GM10266 (cell line): ENCODE measurements at regions not wholly inside any gene's neighbourhood (a gene's known extent, or its start where the extent isn't known, plus 50 kb on each side); places are given as distances from the start of the nearest gene placed in this dataset.

Experiments used
- DNase-seq: peaks from one replicate; pipeline ENCODE4 v3.0.0; 2012; ENCODE audit errors: extremely low spot score
- TF ChIP-seq, protein P1 (sequence below): IDR thresholded peaks from 2 replicates; pipeline ENCODE4 v1.5.1; 2012; ENCODE audit warnings: mild to moderate bottlenecking, low read depth; ENCODE audit not compliant: control insufficient read depth, insufficient read depth; ENCODE audit errors: missing control alignments

- no peak for DNase-seq
- TF ChIP-seq, protein P1, sequence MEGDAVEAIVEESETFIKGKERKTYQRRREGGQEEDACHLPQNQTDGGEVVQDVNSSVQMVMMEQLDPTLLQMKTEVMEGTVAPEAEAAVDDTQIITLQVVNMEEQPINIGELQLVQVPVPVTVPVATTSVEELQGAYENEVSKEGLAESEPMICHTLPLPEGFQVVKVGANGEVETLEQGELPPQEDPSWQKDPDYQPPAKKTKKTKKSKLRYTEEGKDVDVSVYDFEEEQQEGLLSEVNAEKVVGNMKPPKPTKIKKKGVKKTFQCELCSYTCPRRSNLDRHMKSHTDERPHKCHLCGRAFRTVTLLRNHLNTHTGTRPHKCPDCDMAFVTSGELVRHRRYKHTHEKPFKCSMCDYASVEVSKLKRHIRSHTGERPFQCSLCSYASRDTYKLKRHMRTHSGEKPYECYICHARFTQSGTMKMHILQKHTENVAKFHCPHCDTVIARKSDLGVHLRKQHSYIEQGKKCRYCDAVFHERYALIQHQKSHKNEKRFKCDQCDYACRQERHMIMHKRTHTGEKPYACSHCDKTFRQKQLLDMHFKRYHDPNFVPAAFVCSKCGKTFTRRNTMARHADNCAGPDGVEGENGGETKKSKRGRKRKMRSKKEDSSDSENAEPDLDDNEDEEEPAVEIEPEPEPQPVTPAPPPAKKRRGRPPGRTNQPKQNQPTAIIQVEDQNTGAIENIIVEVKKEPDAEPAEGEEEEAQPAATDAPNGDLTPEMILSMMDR, result no peak
Observed at GRCh38 chrX:39525758-39526157, 572.0 kb downstream of the BCOR start.

- TF ChIP-seq, protein P1, result no peak
- DNase-seq, result no peak
Observed at GRCh38 chrX:39527025-39527424, 570.7 kb downstream of the BCOR start.

DNA sequence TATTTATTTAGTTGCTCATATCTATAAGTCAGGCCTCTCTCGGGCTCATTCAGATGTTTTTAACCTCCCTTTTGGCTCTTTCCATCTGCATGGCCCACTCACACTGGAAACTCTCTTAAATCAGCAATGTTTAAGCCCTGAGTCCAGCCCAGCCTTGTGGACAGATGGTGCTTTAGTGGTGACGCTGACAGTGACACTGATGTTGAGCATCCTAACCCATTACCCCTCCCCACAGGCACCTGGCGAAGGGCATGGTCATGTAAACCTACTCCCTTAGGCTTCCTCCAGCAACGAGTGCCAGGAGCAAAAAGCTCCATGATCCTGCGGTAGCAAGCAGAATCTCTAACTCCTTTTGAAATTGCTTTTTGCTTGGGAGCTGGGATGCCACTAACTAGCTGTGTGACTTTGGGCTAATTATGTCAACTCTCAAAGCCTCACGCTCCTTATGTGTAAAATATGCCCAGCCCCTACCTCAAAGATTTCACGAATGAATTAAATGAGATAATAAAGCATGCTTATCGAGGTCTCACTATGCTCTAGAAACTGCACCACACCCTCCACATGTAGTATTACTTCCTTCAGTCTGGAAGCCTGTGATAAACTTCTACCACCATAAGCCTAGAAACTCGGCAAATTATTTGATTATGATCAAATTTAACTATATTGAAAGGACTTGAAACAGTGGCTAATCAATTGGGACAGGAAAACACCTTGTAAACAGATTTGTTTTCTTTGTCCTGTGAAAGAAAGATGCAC lies 569.4 kb downstream of the BCOR start:
- TF ChIP-seq, protein P1, result no peak
- no peak for DNase-seq

DNA sequence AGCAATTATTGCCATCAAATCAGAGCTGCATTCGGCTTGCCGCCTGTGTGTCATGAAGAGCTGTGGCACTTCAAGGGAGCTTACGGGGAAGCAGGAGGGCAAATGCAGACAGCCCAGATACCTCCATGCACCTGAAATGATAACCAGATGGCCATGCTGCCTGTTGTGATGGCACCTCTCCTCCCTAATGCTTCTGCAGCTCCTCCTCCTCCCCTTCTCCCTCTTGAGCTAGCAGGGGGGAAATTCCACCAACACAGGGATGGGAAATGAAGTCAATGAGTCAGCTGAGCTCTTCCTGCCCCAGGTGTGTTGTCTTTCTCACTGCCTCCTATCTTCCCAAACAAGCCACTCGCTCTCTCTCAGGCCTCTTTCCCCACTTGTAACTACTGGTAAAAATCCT lies 565.0 kb downstream of the BCOR start:
- TF ChIP-seq, protein P1, result no peak
- DNase-seq, result no peak

- TF ChIP-seq, protein P1, result no peak
- DNase-seq, result no peak
Observed at GRCh38 chrX:39534949-39535348, 562.8 kb downstream of the BCOR start.

GRCh38 chrX:39536211-39536610 lies 561.5 kb downstream of the BCOR start:
- DNase-seq, result no peak
- TF ChIP-seq, protein P1, result no peak

DNA sequence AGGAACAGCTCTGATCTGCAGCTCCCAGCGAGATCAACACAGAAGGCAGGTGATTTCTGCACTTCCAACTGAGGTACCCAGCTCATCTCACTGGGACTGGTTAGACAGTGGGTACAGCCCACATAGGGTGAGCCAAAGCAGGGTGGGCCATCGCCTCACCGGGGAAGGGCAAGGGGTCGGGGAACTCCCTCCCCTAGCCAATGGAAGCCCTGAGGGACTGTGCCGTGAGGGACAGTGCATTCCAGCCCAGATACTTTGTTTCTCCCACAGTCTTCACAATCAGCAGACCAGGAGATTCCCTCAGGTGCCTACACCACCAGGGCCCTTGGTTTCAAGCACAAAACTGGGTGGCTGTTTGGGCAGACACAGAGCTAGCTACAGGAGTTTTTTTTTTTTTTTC lies 555.9 kb downstream of the BCOR start:
- TF ChIP-seq, protein P1, result no peak
- DNase-seq, result no peak
